ENCODE measurements at regions not wholly inside any gene's neighbourhood (a gene's known extent, or its start where the extent isn't known, plus 50 kb on each side); places are given as distances from the start of the nearest gene placed in this dataset.

DNA sequence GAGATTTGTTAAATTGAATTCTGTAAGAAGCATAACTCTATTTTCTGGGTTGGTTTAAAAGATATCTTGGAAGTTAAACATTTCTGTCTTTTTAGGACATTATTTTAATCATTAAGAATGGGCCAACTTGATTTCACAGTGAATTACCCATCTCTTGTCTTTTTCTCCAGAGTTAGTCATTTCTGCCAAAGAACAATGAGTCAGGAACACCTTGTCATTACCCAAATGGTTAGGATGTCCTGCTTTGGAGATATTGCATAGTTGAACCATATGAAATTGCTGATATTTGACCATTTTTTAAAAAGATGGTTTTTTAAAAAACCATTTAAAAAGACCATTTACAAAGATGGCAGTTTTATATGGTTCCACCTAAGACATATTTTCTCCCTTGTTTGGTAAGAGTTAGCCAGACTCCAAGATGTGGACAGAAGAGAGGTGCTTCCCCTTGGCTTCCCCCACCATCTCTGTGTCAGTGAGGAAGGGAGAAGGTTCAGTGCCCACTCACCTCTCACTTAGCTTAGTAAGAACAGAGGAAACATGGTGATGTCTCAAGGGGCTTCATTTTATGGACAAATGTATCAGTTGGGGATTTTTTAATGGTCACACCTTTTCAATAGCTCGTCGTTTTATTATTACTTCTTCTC, 103.0 kb downstream of the PCSK1 start:
- Histone ChIP-seq H3K9me3 (replicated peaks; ENCODE audit: control insufficient read depth, insufficient read depth, low read length) (no peaks in the 10 kb centered on the region), H3K4me3 (no peak overlapping the region), H3K9ac (ENCODE audit: control insufficient read depth, insufficient read depth, low read length) (no peak overlapping the region), H2AFZ (ENCODE audit: control insufficient read depth, low read depth, low read length) (no peak overlapping the region), H3K4me2 (ENCODE audit: control insufficient read depth, insufficient read depth) (no peak overlapping the region), H3K27me3 (replicated peaks in 1 of 2; ENCODE audit: control insufficient read depth in 2 of 2, insufficient read depth in 2 of 2, low read length in 1 of 2) (no peaks in the 10 kb centered on the region; a peak in 1 of 4 replicates), H3K36me3 (ENCODE audit: control insufficient read depth in 2 of 2, insufficient read depth in 2 of 2, low read length in 1 of 2) (no peaks in the 10 kb centered on the region), H3K4me1 (ENCODE audit: control insufficient read depth, insufficient read depth, low read length) (peaks cover 5% of the 10 kb centered on the region; the same call in 1 of the 2 replicates), H3K27ac (ENCODE audit: control insufficient read depth, insufficient read depth) (no peak overlapping the region), H4K20me1 (ENCODE audit: control insufficient read depth, insufficient read depth) (no peaks in the 10 kb centered on the region), H3K79me2 (ENCODE audit: control insufficient read depth, insufficient read depth, low read length) (no peaks in the 10 kb centered on the region)
- ATAC-seq (peak; percentile 45), FAIRE-seq (no peak), DNase-seq (ENCODE audit: low read depth, low spot score) (no peak)
- intact Hi-C loops (cut with micrococcal nuclease; ENCODE audit: unreplicated experiment) (loop anchor here (10.0 kb wide), 1 partner anchor 685 kb away; the partner anchor contains the start of gene RFESD), in situ Hi-C loops (cut with MboI) (no loop called here)
- POLR2A ChIA-PET = no interaction called here
- no TSS peak for BruUV-seq (replicated peaks)
- SMC1A ChIA-PET (ENCODE audit: uncharacterized antibody, unreplicated experiment) = interaction anchor here (0.7 to 3.9 kb wide), 14 partner anchors 10 to 480 kb away, joined by 3 to 14 read pairs (median 3); no protein-coding TSS in a partner anchor
- TF ChIP-seq CBX3 (IDR thresholded peaks at IDR 0.05; ENCODE audit: borderline replicate concordance, low read depth) (no peak), RBBP5 (conservative IDR thresholded peaks at IDR 0.05) (no peak), NFIC (IDR thresholded peaks at IDR 0.05; ENCODE audit: low read depth, low read length) (no peak), NFYA (IDR thresholded peaks at IDR 0.05; ENCODE audit: borderline replicate concordance, low read depth, low read length) (no peak), SRF (IDR thresholded peaks at IDR 0.05; ENCODE audit: low read depth in 2 of 2, low read length in 2 of 2) (no peak), PKNOX1 (IDR thresholded peaks at IDR 0.05) (no peak), FOXK2 (IDR thresholded peaks at IDR 0.05) (no peak), ZNF622 (IDR thresholded peaks at IDR 0.05) (no peak), RFX5 (IDR thresholded peaks at IDR 0.05; ENCODE audit: low read depth, low read length) (no peak), RCOR1 (conservative IDR thresholded peaks at IDR 0.05; ENCODE audit: low read depth, low read length) (no peak), CREB1 (IDR thresholded peaks at IDR 0.05; ENCODE audit: low read depth) (no peak), GABPA (IDR thresholded peaks at IDR 0.05; ENCODE audit: low read depth) (no peak), TCF3 (IDR thresholded peaks at IDR 0.05; ENCODE audit: borderline replicate concordance, insufficient read depth, low read depth, low read length) (no peak)
- TF ChIP-seq, protein P1, sequence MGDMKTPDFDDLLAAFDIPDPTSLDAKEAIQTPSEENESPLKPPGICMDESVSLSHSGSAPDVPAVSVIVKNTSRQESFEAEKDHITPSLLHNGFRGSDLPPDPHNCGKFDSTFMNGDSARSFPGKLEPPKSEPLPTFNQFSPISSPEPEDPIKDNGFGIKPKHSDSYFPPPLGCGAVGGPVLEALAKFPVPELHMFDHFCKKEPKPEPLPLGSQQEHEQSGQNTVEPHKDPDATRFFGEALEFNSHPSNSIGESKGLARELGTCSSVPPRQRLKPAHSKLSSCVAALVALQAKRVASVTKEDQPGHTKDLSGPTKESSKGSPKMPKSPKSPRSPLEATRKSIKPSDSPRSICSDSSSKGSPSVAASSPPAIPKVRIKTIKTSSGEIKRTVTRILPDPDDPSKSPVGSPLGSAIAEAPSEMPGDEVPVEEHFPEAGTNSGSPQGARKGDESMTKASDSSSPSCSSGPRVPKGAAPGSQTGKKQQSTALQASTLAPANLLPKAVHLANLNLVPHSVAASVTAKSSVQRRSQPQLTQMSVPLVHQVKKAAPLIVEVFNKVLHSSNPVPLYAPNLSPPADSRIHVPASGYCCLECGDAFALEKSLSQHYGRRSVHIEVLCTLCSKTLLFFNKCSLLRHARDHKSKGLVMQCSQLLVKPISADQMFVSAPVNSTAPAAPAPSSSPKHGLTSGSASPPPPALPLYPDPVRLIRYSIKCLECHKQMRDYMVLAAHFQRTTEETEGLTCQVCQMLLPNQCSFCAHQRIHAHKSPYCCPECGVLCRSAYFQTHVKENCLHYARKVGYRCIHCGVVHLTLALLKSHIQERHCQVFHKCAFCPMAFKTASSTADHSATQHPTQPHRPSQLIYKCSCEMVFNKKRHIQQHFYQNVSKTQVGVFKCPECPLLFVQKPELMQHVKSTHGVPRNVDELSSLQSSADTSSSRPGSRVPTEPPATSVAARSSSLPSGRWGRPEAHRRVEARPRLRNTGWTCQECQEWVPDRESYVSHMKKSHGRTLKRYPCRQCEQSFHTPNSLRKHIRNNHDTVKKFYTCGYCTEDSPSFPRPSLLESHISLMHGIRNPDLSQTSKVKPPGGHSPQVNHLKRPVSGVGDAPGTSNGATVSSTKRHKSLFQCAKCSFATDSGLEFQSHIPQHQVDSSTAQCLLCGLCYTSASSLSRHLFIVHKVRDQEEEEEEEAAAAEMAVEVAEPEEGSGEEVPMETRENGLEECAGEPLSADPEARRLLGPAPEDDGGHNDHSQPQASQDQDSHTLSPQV (IDR thresholded peaks at IDR 0.05) = no peak
- CTCF ChIA-PET = interaction anchor here (0.6 to 3.6 kb wide), 10 partner anchors 7 to 486 kb away, joined by 3 to 17 read pairs (median 4); no protein-coding TSS in a partner anchor
- 55% methylated on average over 2 of the region's 2 CpGs for WGBS (ENCODE audit: insufficient coverage, insufficient replicate concordance, low lambda C conversion rate, missing lambda C conversion rate)
- RAD21 ChIA-PET (ENCODE audit: unreplicated experiment) = interaction anchor here (1.1 to 1.5 kb wide), 2 partner anchors 15 to 470 kb away, joined by 3 to 4 read pairs; no protein-coding TSS in a partner anchor
